H9 (cell line): ENCODE measurements at regions not wholly inside any gene's neighbourhood (a gene's known extent, or its start where the extent isn't known, plus 50 kb on each side); places are given as distances from the start of the nearest gene placed in this dataset.

Experiments
- DNase-seq: peaks from one replicate; pipeline ENCODE4 v3.0.0-alpha.2; 2017
- H2AFZ ChIP-seq: one replicate; pipeline ENCODE4 v1.6.1; 2013; ENCODE audit warnings: mild to moderate bottlenecking, low read length, control low read depth, moderate library complexity
- H2AK5ac ChIP-seq: 2 replicates; pipeline ENCODE4 v1.6.1; 2013; ENCODE audit warnings: low read length, control low read depth, mixed read lengths; ENCODE audit not compliant: insufficient read length
- H2BK120ac ChIP-seq: one replicate; pipeline ENCODE4 v1.6.1; 2013; ENCODE audit warnings: low read depth, mild to moderate bottlenecking, low read length, control low read depth, inconsistent platforms; ENCODE audit not compliant: poor library complexity, severe bottlenecking
- H2BK12ac ChIP-seq: 2 replicates; pipeline ENCODE4 v1.6.1; 2013; ENCODE audit warnings: low read length, control low read depth, mixed read lengths, low read depth; ENCODE audit not compliant: insufficient read length
- H2BK15ac ChIP-seq: 2 replicates; pipeline ENCODE4 v1.6.1; 2013; ENCODE audit warnings: low read depth, low read length, control low read depth
- H2BK20ac ChIP-seq: one replicate; pipeline ENCODE4 v1.6.1; 2013; ENCODE audit warnings: low read depth, mild to moderate bottlenecking, low read length, control low read depth, inconsistent platforms; ENCODE audit not compliant: poor library complexity, severe bottlenecking
- H2BK5ac ChIP-seq: 2 replicates; pipeline ENCODE4 v1.6.1; 2013; ENCODE audit warnings: low read length, control low read depth, mixed read lengths; ENCODE audit not compliant: insufficient read length
- H3K14ac ChIP-seq: 2 replicates; pipeline ENCODE4 v1.6.1; 2013; ENCODE audit warnings: low read length, control low read depth; ENCODE audit not compliant: insufficient read depth
- H3K18ac ChIP-seq: 2 replicates; pipeline ENCODE4 v1.6.1; 2013; ENCODE audit warnings: low read depth, mild to moderate bottlenecking, mixed read lengths, low read length, control low read depth; ENCODE audit not compliant: insufficient read length
- H3K23ac ChIP-seq: 2 replicates; pipeline ENCODE4 v1.6.1; 2013; ENCODE audit warnings: low read length, control low read depth, mixed read lengths, low read depth; ENCODE audit not compliant: insufficient read length
- H3K23me2 ChIP-seq: 2 replicates; pipeline ENCODE4 v1.6.1; 2013; ENCODE audit warnings: low read depth, mild to moderate bottlenecking, mixed read lengths, low read length, control low read depth; ENCODE audit not compliant: insufficient read length, poor library complexity, severe bottlenecking
- H3K27ac ChIP-seq: 2 replicates; pipeline ENCODE4 v1.5.1; 2013; ENCODE audit warnings: low read length, control low read depth, mixed read lengths, low read depth; ENCODE audit not compliant: insufficient read length
- H3K27me3 ChIP-seq: 2 replicates; pipeline ENCODE4 v1.6.1; 2013; ENCODE audit warnings: low read length, control low read depth, inconsistent platforms; ENCODE audit not compliant: insufficient read depth
- H3K4ac ChIP-seq: 2 replicates; pipeline ENCODE4 v1.6.1; 2013; ENCODE audit warnings: low read depth, mild to moderate bottlenecking, control low read depth, inconsistent platforms, low read length, moderate library complexity
- H3K4me1 ChIP-seq: 2 replicates; pipeline ENCODE4 v1.6.1; 2013; ENCODE audit warnings: low read length, control low read depth, inconsistent platforms; ENCODE audit not compliant: insufficient read depth
- H3K4me2 ChIP-seq: 2 replicates; pipeline ENCODE4 v1.6.1; 2013; ENCODE audit warnings: low read length, control low read depth, mixed read lengths; ENCODE audit not compliant: insufficient read length, insufficient read depth
- H3K56ac ChIP-seq: 2 replicates; pipeline ENCODE4 v1.6.1; 2013; ENCODE audit warnings: low read depth, mild to moderate bottlenecking, mixed read lengths, low read length, control low read depth; ENCODE audit not compliant: insufficient read length
- H3K79me1 ChIP-seq: 2 replicates; pipeline ENCODE4 v1.6.1; 2013; ENCODE audit warnings: low read depth, mild to moderate bottlenecking, moderate library complexity, low read length, control low read depth, inconsistent platforms; ENCODE audit not compliant: insufficient read depth, poor library complexity, severe bottlenecking
- H3K79me2 ChIP-seq: 2 replicates; pipeline ENCODE4 v1.6.1; 2013; ENCODE audit warnings: low read length, control low read depth, inconsistent platforms; ENCODE audit not compliant: insufficient read depth
- H3K9ac ChIP-seq: 2 replicates; pipeline ENCODE4 v1.6.1; 2013; ENCODE audit warnings: low read length, control low read depth, mixed read lengths; ENCODE audit not compliant: insufficient read length; ENCODE audit errors: extremely low read depth
- H3K9me3 ChIP-seq: one replicate; pipeline ENCODE4 v1.6.1; 2013; ENCODE audit warnings: low read depth, low read length, inconsistent platforms; ENCODE audit not compliant: control insufficient read depth
- H3T11ph ChIP-seq: one replicate; pipeline ENCODE4 v1.6.1; 2013; ENCODE audit warnings: mild to moderate bottlenecking, low read length, control low read depth, inconsistent platforms
- H4K20me1 ChIP-seq: one replicate; pipeline ENCODE4 v1.6.1; 2013; ENCODE audit not compliant: control insufficient read depth, insufficient read length, insufficient read depth
- H4K5ac ChIP-seq: 2 replicates; pipeline ENCODE4 v1.6.1; 2013; ENCODE audit warnings: low read depth, mild to moderate bottlenecking, mixed read lengths, low read length, control low read depth; ENCODE audit not compliant: insufficient read length
- H4K8ac ChIP-seq: replicated peaks from 2 replicates; pipeline ENCODE4 v1.6.1; 2013; ENCODE audit warnings: low read length, control low read depth, mixed read lengths, low read depth; ENCODE audit not compliant: insufficient read length
- H4K91ac ChIP-seq: 2 replicates; pipeline ENCODE4 v1.6.1; 2013; ENCODE audit warnings: low read depth, mild to moderate bottlenecking, moderate library complexity, mixed read lengths, low read length, control low read depth; ENCODE audit not compliant: insufficient read length
- H3K27ac Mint-ChIP-seq, 3 experiments: 2 replicates in 2 of 3; 3 replicates in 1 of 3; pipeline ENCODE4 v1.8.0; 2020 to 2021; ENCODE audit warnings: mixed read lengths in 3 of 3, mild to moderate bottlenecking in 1 of 3, moderate library complexity in 1 of 3
- H3K27me3 Mint-ChIP-seq: 2 replicates; pipeline ENCODE4 v1.8.0; 2021; ENCODE audit warnings: low read depth, mild to moderate bottlenecking, moderate library complexity, mixed read lengths
- H3K36me3 Mint-ChIP-seq, 3 experiments: 2 replicates in 2 of 3; 3 replicates in 1 of 3; pipeline ENCODE4 v1.8.0; 2020 to 2021; ENCODE audit warnings: low read depth in 3 of 3, mixed read lengths in 3 of 3; ENCODE audit not compliant: insufficient read depth in 1 of 3
- H3K4me1 Mint-ChIP-seq, 2 experiments: 2 replicates each; pipeline ENCODE4 v1.8.0; 2020; ENCODE audit warnings: mixed read lengths in 2 of 2
- H3K4me3 Mint-ChIP-seq, 2 experiments: 2 replicates in 1 of 2; 3 replicates in 1 of 2; pipeline ENCODE4 v1.8.0; 2020 to 2021; ENCODE audit warnings: mild to moderate bottlenecking in 2 of 2, mixed read lengths in 2 of 2, moderate library complexity in 1 of 2
- H3K9me3 Mint-ChIP-seq, 2 experiments: 2 replicates in 1 of 2; 3 replicates in 1 of 2; pipeline ENCODE4 v1.8.0; 2020; ENCODE audit warnings: mild to moderate bottlenecking in 2 of 2, mixed read lengths in 2 of 2, moderate library complexity in 1 of 2
- WGBS: extraction: QIAGEN DNeasy Blood & Tissue Kit; methylation state at CpG from one replicate; pipeline ENCODE4 v1.1.7; 2013; ENCODE audit warnings: missing lambda C conversion rate, low lambda C conversion rate, mixed read lengths; ENCODE audit not compliant: insufficient read length; ENCODE audit errors: extremely low coverage; 5-methylcytosine and 5-hydroxymethylcytosine counted together
- TF ChIP-seq, protein P1 (sequence below): fragments of 200-600 bp; sonication (generic); conservative IDR thresholded peaks from 3 replicates; pipeline ENCODE4 v1.8.0; 2021; ENCODE audit warnings: antibody characterized with exemption, mild to moderate bottlenecking

DNA sequence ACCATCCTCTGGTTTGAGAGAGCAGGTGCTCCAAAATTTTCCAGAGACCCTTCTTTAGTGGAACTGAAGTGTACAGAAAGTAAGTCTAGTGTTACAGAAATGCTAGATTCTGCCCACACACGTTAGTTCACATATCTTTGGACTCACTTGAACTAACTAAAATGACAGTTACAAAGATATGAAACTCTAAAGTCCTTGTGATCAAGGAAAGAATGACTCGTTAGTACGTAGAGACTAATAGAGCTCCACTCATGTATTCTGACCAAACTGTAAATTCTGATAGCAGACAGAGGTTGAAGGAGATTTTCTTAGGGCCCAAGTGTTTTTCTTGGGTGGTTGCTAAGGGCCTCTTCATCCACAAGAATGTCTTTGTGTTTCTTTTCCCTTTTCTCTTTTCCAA, 491.5 kb upstream of the B3GALT2 start:
- Histone ChIP-seq H4K5ac (no peak overlapping the region), H3K18ac (no peak overlapping the region), H3K4me1 (peaks cover 3% of the 10 kb centered on the region; the same call in 1 of the 2 replicates), H4K20me1 (no peaks in the 10 kb centered on the region), H3K79me2 (no peaks in the 10 kb centered on the region), H4K91ac (no peak overlapping the region), H3K4ac (no peak overlapping the region), H2BK12ac (no peak overlapping the region), H2BK120ac (no peak overlapping the region), H3K9me3 (no peaks in the 10 kb centered on the region), H3K23ac (no peak overlapping the region), H2AFZ (no peak overlapping the region), H3K4me2 (no peak overlapping the region), H3K56ac (no peak overlapping the region), H2BK15ac (no peak overlapping the region), H2BK20ac (no peak overlapping the region), H3T11ph (no peak overlapping the region), H2AK5ac (no peak overlapping the region), H3K27ac (no peak overlapping the region), H3K9ac (no peak overlapping the region), H3K23me2 (no peaks in the 10 kb centered on the region), H3K27me3 (no peaks in the 10 kb centered on the region), H3K79me1 (no peaks in the 10 kb centered on the region), H4K8ac (no peak overlapping the region), H2BK5ac (no peak overlapping the region), H3K14ac (no peak overlapping the region)
- no CpG with 5 or more reads among the region's 3 CpGs for WGBS
- H3K4me3 Mint-ChIP-seq, result no peak overlapping the region
- H3K27me3 Mint-ChIP-seq, result no peaks in the 10 kb centered on the region; the same call in 1 of the 2 replicates
- H3K4me1 Mint-ChIP-seq, result peaks cover 17 to 18% of the 10 kb centered on the region in 2 experiments
- H3K27ac Mint-ChIP-seq, result no peak overlapping the region
- TF ChIP-seq, protein P1, sequence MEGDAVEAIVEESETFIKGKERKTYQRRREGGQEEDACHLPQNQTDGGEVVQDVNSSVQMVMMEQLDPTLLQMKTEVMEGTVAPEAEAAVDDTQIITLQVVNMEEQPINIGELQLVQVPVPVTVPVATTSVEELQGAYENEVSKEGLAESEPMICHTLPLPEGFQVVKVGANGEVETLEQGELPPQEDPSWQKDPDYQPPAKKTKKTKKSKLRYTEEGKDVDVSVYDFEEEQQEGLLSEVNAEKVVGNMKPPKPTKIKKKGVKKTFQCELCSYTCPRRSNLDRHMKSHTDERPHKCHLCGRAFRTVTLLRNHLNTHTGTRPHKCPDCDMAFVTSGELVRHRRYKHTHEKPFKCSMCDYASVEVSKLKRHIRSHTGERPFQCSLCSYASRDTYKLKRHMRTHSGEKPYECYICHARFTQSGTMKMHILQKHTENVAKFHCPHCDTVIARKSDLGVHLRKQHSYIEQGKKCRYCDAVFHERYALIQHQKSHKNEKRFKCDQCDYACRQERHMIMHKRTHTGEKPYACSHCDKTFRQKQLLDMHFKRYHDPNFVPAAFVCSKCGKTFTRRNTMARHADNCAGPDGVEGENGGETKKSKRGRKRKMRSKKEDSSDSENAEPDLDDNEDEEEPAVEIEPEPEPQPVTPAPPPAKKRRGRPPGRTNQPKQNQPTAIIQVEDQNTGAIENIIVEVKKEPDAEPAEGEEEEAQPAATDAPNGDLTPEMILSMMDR, result no peak
- no peaks in the 10 kb centered on the region for H3K36me3 Mint-ChIP-seq
- no peak for DNase-seq
- no peaks in the 10 kb centered on the region for H3K9me3 Mint-ChIP-seq
